ENCODE measurements at regions not wholly inside any gene's neighbourhood (a gene's known extent, or its start where the extent isn't known, plus 50 kb on each side); places are given as distances from the start of the nearest gene placed in this dataset.

DNA sequence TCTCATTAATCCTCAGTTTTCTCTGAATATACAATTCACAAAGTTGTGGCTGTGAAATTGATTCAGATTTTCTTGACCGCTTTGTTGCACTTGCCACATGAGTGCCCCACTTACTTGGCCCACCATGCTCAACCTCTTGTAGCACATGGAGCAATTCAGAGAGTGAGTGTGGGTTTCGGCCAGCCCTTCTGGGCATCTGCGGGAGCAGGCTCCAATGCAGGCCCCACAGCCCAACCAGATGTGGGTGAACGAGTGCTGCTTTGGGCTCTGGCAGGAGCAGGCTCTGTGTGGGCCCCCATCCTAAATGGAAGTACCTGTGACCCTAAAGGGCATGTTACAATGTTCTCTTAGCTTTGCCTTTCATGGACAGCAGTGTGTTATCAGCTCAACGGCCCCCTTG, 2338.6 kb downstream of the LRRC4C start:
- Histone ChIP-seq H3K9me3 (ENCODE audit: control insufficient read depth in 1 of 2, insufficient read depth in 1 of 2, low read depth in 1 of 2, low read length in 2 of 2) (peaks cover 9 to 29% of the 10 kb centered on the region in 2 experiments; a peak in 2 of 4 replicates), H3K9me2 (ENCODE audit: insufficient read depth) (no peaks in the 10 kb centered on the region), H3K36me3 (ENCODE audit: control insufficient read depth in 1 of 2, insufficient read depth in 2 of 2, low read length in 2 of 2) (no peaks in the 10 kb centered on the region), H3K4me3 (replicated peaks in 1 of 2; ENCODE audit: low read depth in 1 of 2, low read length in 2 of 2) (no peak overlapping the region), H3K27ac (ENCODE audit: low read depth, low read length) (no peak overlapping the region), H2AFZ (ENCODE audit: low read depth, low read length, poor library complexity, severe bottlenecking) (no peak overlapping the region), H3K4me1 (ENCODE audit: control insufficient read depth in 1 of 2, insufficient read depth in 2 of 2, low read length in 2 of 2) (no peaks in the 10 kb centered on the region), H3K79me2 (ENCODE audit: insufficient read depth, low read length) (no peaks in the 10 kb centered on the region), H3K4me2 (ENCODE audit: low read length) (no peak overlapping the region), H4K20me1 (ENCODE audit: insufficient read depth) (no peaks in the 10 kb centered on the region), H3K27me3 (ENCODE audit: insufficient read depth, low read length) (no peaks in the 10 kb centered on the region), H3K9ac (ENCODE audit: low read length) (no peak overlapping the region)
- TF ChIP-seq POLR2A (IDR thresholded peaks at IDR 0.05; ENCODE audit: borderline replicate concordance, extremely low read depth, insufficient read depth, insufficient read length) (no peak), TCF7L2 (IDR thresholded peaks at IDR 0.05; ENCODE audit: borderline replicate concordance, extremely low read depth, insufficient read depth, insufficient read length) (no peak), FOSL1 (IDR thresholded peaks at IDR 0.05; ENCODE audit: low read depth) (no peak), SP1 (IDR thresholded peaks at IDR 0.05; ENCODE audit: low read depth) (no peak), EZH2 (IDR thresholded peaks at IDR 0.05) (no peak), POLR2AphosphoS5 (IDR thresholded peaks at IDR 0.05; ENCODE audit: low read depth, low read length) (no peak), REST (IDR thresholded peaks at IDR 0.05; ENCODE audit: low read depth) (no peak), ZBTB33 (IDR thresholded peaks at IDR 0.05; ENCODE audit: extremely low read depth, insufficient replicate concordance, low read length) (no peak), ELF1 (IDR thresholded peaks at IDR 0.05; ENCODE audit: borderline replicate concordance, low read depth) (no peak), SIN3A (IDR thresholded peaks at IDR 0.05; ENCODE audit: low read depth) (no peak)
- TF ChIP-seq, protein P1, sequence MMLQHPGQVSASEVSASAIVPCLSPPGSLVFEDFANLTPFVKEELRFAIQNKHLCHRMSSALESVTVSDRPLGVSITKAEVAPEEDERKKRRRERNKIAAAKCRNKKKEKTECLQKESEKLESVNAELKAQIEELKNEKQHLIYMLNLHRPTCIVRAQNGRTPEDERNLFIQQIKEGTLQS (IDR thresholded peaks at IDR 0.05), result no peak
- CTCF ChIA-PET, result no interaction called here
- DNase-seq (ENCODE audit: low read depth, low spot score), result no peak
- RAD21 ChIA-PET (ENCODE audit: low non-redundant PET in 1 of 2, low total read pairs in 2 of 2, uncharacterized antibody in 2 of 2, unreplicated experiment in 2 of 2), result no interaction called here
- no TSS peak for BruUV-seq (replicated peaks)
- intact Hi-C loops (cut with micrococcal nuclease), result no loop called here
- ATAC-seq, result no peak
- POLR2A ChIA-PET, result no interaction called here
